Breast epithelium (tissue), 4 donors: ENCODE measurements at regions not wholly inside any gene's neighbourhood (a gene's known extent, or its start where the extent isn't known, plus 50 kb on each side); places are given as distances from the start of the nearest gene placed in this dataset.
"Not testable (repeated sequence)": the region's sequence is repeated elsewhere in the genome, so short reads cannot be mapped to it uniquely, and the experiment has no call there.

Source experiments
- DNase-seq, 2 donors: peaks; one replicate each; pipeline ENCODE4 v3.0.0-alpha.2; 2019; ENCODE audit warnings: low spot score in 2 of 2
- H3K27ac ChIP-seq, 2 donors: fragments of 200-600 bp; sonication (generic) in 1 of 2; one replicate each; pipeline ENCODE4 v1.5.1; 2016 to 2019; ENCODE audit warnings: mild to moderate bottlenecking in 1 of 2
- H3K27me3 ChIP-seq, 2 donors: fragments of 200-600 bp; sonication (generic) in 1 of 2; one replicate each; pipeline versions ENCODE4 v1.5.1 to v1.6.0; 2017 to 2019; ENCODE audit warnings: control low read depth in 1 of 2, mild to moderate bottlenecking in 1 of 2
- H3K36me3 ChIP-seq: fragments of 200-600 bp; one replicate; pipeline ENCODE4 v1.5.1; 2019
- H3K4me1 ChIP-seq, 2 donors: fragments of 200-600 bp; sonication (generic); one replicate each; pipeline ENCODE4 v1.5.1; 2016 to 2019; ENCODE audit warnings: control low read depth in 1 of 2
- H3K4me3 ChIP-seq, 3 donors: fragments of 200-600 bp; sonication (generic); 1 replicate in 2 of 3; 2 replicates in 1 of 3; pipeline ENCODE4 v1.5.1; 2016 to 2019; ENCODE audit warnings: mild to moderate bottlenecking in 3 of 3, moderate library complexity in 2 of 3
- H3K9me3 ChIP-seq, 2 donors: fragments of 200-600 bp; sonication (generic) in 1 of 2; one replicate each; pipeline ENCODE4 v1.5.1; 2016 to 2019; ENCODE audit warnings: control low read depth in 1 of 2
- CTCF ChIP-seq, 3 donors: fragments of 450-650 bp; IDR thresholded peaks; one replicate each; pipeline ENCODE4 v1.5.1; 2016 to 2017; ENCODE audit warnings: antibody characterized with exemption in 3 of 3, mild to moderate bottlenecking in 3 of 3, moderate library complexity in 3 of 3
- POLR2A ChIP-seq: fragments of 450-650 bp; IDR thresholded peaks from one replicate; pipeline ENCODE4 v1.6.1; 2016; ENCODE audit warnings: antibody characterized with exemption, mild to moderate bottlenecking, moderate library complexity
- POLR2AphosphoS5 ChIP-seq, 3 donors: sonication (generic); formaldehyde crosslinking; IDR thresholded peaks; one replicate each; pipeline ENCODE4 v1.6.1; 2017; ENCODE audit warnings: antibody characterized with exemption in 3 of 3
- intact Hi-C: fragments of 100-400 bp; cut with DNase I; formaldehyde crosslinking; loops from one replicate; pipeline ENCODE4 v1.15.1; 2023; ENCODE audit warnings: low total_unique reads

GRCh38 chr4:110869862-110870572, 247.1 kb upstream of the PITX2 start:
- Histone ChIP-seq H3K27me3 (no peaks in the 10 kb centered on the region), H3K9me3 (no peaks in the 10 kb centered on the region), H3K36me3 (no peaks in the 10 kb centered on the region), H3K4me3 (no peak overlapping the region), H3K4me1 (peaks cover 0 to 15% of the 10 kb centered on the region in 2 donors), H3K27ac (no peak overlapping the region)
- no peak for DNase-seq
- TF ChIP-seq POLR2A (no peak), POLR2AphosphoS5 (IDR thresholded peaks at IDR 0.05) (no peak), CTCF (IDR thresholded peaks at IDR 0.05) (no peak)
- intact Hi-C loops, result no loop called here

- DNase-seq, H3K9me3 ChIP-seq, intact Hi-C loops, H3K36me3 ChIP-seq, H3K4me3 ChIP-seq, H3K27ac ChIP-seq, H3K27me3 ChIP-seq, H3K4me1 ChIP-seq: not testable (repeated sequence)
Measured at GRCh38 chr4:110876214-110876613, 253.3 kb upstream of the PITX2 start.

- Histone ChIP-seq H3K9me3 (no peaks in the 10 kb centered on the region), H3K4me3 (no peak overlapping the region), H3K27ac (no peak overlapping the region), H3K27me3 (no peaks in the 10 kb centered on the region), H3K4me1 (no peaks in the 10 kb centered on the region), H3K36me3 (no peaks in the 10 kb centered on the region)
- intact Hi-C loops, result no loop called here
- DNase-seq, result no peak
- no peak for TF ChIP-seq CTCF (IDR thresholded peaks at IDR 0.05)
Measured at GRCh38 chr4:110876866-110877265, 254.0 kb upstream of the PITX2 start.

GRCh38 chr4:110877778-110878370, 255.0 kb upstream of the PITX2 start:
- no peak overlapping the region for H3K27ac ChIP-seq
- DNase-seq, result no peak
- H3K4me3 ChIP-seq, result no peak overlapping the region
- no peaks in the 10 kb centered on the region for H3K4me1 ChIP-seq
- intact Hi-C loops, result no loop called here
- H3K9me3 ChIP-seq, result no peaks in the 10 kb centered on the region
- no peak for TF ChIP-seq POLR2AphosphoS5 (IDR thresholded peaks at IDR 0.05)
- TF ChIP-seq CTCF (IDR thresholded peaks at IDR 0.05), result no peak
- no peak for TF ChIP-seq POLR2A
- H3K36me3 ChIP-seq, result no peaks in the 10 kb centered on the region
- no peaks in the 10 kb centered on the region for H3K27me3 ChIP-seq

- no peak overlapping the region for H3K4me3 ChIP-seq
- H3K4me1 ChIP-seq, result no peaks in the 10 kb centered on the region
- DNase-seq, result no peak
- no peak overlapping the region for H3K27ac ChIP-seq
- H3K27me3 ChIP-seq, result no peaks in the 10 kb centered on the region
- H3K36me3 ChIP-seq, result no peaks in the 10 kb centered on the region
- TF ChIP-seq POLR2A, result no peak
- TF ChIP-seq POLR2AphosphoS5 (IDR thresholded peaks at IDR 0.05), result no peak
- no peak for TF ChIP-seq CTCF (IDR thresholded peaks at IDR 0.05)
- no peaks in the 10 kb centered on the region for H3K9me3 ChIP-seq
- intact Hi-C loops, result no loop called here
Measured at GRCh38 chr4:110878413-110878812, 255.5 kb upstream of the PITX2 start.
